Kidney glomerular epithelial cell (primary cell): ENCODE measurements at regions not wholly inside any gene's neighbourhood (a gene's known extent, or its start where the extent isn't known, plus 50 kb on each side); places are given as distances from the start of the nearest gene placed in this dataset.

Source experiments
- DNase-seq: peaks from one replicate; lab custom pipeline; 2025; lab: John Stamatoyannopoulos, UW

DNA sequence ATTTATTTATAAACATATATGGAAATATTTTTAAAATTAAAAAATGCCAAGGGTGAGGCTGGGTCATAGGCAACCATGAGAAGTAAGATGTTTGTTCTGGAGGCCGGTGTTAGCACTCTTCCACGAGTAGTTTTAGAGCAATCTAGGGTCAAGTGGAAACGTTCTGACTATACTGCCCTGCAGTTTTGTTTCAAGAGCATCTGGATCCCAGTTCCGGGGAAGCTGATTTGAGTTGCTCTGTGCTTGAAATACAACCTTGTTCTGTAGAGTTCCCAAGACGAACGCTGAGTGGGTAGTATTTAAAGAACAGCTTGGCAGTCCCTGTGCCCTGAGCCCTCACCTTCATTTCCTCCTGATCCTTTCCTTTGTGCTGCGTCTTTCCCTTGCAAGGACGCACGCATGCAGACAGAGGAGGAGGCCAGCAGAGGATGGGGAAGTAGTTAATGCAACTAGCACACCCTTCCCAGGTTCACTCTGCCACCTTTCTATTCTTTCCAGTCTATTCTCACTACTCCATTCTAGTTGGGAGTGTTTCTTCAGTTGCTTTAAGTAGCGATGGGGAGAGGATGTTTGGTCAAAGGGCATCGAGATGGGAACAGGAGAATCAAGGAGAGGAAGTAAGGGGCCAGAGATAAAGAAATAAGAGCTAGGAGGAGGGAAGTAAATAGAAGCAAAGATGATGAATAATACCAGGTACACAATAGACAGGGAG is 68.3 kb upstream of the ZSWIM6 start:
- no peak for DNase-seq

DNA sequence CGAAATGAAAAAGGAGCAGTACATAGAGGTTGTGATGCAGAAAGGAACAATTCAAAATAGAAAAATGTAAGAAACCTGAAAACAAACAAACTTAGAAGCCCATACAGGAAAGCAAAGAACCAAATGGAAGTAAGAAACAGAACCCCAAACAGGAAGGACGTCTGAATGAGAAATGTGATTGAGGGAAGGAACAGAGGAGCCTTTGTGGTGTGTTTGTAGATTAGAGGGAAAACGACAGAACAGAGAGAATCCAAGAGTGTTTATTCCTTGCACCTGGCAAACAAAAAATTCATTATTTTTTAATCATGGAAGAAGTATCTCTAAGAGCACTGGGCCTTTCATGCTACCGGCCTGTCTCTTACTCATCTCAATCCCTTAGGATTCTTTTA is 67.8 kb upstream of the ZSWIM6 start:
- DNase-seq: no peak

DNA sequence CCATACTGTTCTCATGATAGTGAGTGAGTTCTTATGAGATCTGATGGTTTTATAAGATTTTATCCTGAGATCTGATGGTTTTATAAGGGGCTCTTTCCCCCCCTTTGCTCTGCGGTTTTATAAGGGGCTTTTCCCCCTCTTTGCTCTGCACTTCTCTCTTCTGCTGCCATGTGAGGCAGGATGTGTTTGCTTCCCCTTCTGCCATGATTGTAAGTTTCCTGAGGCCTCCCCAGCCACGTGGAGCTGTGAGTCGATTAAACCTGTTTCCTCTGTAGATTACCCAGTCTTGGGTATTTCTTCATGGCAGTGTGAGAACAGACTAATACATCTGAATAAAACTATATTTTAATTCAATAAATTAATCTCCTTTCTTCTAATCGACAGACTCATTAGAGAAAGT is 64.9 kb upstream of the ZSWIM6 start:
- DNase-seq: no peak

DNA sequence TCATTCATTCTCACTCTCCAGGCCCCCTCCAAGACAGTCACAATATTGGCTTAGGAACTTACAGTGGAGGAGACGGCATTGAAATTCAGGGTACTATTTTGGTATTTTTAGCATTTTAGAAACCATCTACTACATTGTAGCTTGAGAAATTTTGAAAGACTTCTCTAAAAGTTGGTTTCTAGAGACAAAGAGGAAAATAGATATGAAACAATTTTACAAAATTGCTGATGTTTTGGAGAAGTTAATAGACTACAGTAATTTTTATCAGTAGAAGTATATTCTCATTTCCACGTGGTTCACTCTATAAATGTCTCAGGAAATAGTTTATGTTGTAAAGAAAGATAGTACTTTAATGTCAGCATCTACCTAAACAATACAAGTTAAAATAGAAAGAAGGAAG is 63.2 kb upstream of the ZSWIM6 start:
- DNase-seq: no peak

DNA sequence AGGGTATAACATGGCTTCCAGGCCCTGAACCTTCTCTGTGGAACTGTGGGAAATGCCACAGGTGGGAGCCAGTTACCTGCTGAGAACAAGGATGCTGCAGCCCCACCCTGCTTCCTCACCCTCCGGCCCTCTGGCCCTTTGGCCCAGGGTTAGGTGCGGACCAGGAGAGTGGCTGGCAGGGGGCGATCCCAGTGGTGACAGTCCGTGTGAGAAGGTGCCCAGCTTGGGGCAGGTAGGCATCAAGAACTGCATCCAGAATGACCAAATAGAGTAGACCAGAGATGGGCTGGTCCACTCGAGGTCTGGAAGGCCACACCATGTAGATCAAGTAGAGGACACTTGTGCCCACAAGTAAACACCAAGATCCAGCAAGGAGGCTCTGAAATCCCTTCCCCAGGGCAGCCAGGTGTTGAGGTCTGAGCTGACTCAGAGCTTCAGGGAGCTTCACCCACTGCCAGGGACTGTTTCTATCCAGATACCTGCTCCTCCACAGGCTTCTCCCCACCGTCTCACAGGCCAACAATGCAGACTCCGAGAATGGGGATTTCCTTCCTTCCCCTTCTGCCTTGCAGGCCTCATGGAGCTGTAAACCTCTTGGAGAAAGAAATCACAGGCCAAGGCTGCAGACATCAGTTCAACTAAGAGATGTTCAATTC is 61.4 kb upstream of the ZSWIM6 start:
- no peak for DNase-seq

DNA sequence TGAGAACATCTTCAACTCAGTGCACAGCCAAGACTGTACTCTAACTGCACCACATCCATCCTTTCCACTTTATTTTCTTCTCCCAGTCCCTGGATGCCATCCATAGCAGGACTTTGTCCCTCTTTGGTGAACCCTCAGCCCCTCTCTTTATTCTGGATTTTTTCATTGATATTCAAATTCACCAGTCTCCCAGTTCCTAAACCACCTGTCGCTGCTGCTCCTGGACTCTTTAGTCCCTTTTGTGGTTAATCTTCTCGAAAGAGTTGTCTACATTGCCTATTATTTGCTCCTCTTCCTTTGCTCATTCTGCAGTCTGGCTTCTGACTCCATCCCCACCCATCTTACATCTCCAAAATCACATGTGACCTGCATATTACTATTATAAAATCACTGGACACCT is 59.4 kb upstream of the ZSWIM6 start:
- no peak for DNase-seq

DNA sequence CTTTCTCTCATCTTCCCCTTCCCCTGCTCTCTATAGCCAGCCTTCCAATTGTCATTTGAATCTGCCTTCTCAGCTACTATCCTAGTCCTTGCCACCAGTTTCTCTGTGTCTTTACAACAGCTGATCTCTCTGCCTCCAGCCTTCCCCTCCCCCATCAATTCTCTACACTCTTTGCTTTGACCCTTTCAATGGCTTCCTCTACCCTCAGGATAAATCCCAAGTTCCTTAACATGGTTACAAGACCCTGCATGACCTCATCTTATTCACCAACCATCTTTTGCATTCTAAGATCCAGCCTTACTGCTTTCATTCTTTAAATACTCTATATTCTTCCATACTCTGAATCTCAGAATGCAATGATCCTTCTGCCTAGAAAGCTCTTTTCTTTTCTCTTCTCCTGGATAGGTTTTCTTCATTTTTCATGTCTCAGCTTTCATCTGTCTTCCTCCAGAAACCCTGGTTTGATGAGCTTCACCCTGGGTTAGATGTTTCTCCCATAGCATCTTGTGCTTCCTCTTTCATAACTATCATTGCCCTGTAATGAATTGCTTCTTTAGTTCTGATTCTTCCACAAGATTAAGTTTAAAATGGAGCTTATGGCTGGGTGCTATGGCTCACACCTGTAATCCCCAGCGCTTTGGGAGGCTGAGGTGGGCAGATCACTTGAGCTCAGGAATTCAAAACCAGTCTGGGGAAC is 58.6 kb upstream of the ZSWIM6 start:
- DNase-seq: no peak

DNA sequence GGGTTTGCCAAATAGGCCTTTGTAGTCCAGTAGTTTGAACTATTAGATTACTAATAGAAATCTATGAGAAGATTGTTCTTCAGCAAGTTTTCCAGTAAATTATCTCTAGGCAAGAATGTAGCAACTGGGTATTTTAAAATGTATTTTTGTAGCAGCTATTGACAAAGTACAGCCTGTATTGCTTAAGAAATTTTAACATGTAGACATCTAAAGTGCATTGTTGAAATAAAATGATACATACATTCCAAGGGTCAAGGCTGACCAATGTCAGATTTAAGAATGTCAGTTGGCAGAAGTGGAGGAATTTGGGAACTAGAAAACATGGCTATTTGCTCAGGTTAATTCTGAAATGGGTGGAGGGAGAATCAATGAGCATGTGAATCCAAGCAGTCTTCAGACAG is 57.5 kb upstream of the ZSWIM6 start:
- no peak for DNase-seq

DNA sequence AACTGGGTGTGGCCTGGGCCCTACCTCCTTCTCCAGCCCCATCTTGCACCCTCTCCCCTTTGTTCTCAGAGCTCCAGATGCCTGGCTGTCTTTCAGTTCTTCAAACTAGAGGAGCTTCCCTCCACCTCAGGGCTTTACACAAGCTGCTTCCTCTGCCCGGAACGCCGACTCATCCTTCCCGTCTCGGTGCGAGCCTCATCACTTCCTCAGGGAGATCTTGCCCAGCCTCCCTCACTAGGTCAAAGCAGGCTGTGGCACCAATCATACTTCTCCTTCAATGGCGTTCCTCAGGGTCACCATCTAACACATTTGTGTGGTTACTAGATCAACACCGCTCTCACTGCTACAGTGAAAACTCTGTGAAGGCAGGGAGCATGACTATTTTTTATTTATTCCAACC is 56.2 kb upstream of the ZSWIM6 start:
- DNase-seq: no peak

DNA sequence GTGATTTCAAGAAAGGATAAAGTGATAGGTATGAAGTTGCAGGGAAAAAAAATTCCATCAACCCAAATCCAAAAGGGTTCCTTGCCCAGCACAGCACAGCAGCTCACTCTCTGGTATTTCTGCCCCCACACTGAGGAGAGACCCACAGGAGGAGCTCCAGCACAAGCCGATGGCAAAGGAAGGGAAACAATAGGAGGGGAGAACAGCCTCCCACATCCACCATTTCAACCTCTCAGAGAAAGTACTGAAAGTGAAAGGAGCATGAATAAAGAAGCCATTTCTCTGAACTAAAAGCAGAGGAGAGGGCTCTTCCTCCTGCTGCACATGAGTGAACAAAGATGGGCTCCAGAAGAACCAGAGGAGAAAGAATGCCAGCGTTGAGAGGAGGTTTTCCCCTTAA is 54.9 kb upstream of the ZSWIM6 start:
- DNase-seq: no peak

DNA sequence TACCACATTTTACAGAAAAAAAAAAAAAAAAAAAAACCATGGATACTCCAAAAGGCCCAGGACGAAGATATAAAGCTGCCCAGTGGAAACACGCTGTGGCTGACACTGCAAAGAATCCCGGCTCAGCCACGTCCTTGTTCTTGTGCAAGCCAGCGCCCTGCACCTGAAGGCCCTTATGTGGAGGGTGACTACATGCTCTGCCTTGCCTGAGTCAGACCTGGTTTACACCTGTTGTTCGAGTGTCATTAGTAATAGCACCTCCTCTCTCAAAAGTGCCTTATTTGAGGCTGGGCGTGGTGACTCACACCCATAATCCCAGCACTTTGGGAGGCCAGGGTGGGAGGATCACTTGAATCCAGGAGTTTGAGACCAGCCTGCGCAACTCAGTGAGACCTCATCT is 54.3 kb upstream of the ZSWIM6 start:
- no peak for DNase-seq

DNA sequence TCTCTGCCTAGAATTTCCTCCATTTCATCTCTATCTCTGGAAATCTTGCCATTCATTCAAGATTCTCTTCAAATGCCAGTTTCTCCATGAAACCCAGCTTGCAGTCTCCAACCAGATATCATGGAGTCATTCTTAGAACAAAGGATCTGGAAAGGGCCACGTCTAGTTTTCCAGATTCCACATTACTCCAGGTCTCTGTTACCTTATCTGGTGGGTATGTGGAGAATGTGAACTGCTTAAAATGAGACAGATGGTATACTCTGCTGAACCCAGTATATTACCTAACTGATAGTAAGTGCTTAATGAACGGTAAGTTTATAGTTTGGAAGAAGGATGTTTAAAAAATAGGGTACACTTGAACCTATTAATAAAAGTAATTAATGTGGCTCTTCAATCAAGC is 52.3 kb upstream of the ZSWIM6 start:
- peak; percentile 60 for DNase-seq

DNA sequence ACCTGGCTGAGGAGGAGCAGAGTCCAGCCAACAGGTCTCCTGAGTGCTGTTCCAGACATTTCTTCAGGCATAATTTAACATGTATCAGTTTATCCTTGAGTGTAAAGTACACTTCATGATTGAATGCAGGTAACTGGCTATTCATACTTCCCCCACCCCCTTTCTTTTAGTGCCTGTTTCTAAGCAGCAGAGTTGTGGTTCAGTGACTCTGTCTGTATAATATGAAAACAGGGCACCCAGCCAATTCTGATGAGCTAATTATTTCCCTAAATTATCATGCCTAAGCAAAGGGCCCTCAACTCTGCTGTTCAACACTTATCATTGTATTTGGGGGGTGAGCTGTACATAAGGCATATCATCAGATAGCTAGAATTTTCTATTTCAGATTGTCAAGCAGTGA is 51.9 kb upstream of the ZSWIM6 start:
- peak; percentile 87 for DNase-seq

DNA sequence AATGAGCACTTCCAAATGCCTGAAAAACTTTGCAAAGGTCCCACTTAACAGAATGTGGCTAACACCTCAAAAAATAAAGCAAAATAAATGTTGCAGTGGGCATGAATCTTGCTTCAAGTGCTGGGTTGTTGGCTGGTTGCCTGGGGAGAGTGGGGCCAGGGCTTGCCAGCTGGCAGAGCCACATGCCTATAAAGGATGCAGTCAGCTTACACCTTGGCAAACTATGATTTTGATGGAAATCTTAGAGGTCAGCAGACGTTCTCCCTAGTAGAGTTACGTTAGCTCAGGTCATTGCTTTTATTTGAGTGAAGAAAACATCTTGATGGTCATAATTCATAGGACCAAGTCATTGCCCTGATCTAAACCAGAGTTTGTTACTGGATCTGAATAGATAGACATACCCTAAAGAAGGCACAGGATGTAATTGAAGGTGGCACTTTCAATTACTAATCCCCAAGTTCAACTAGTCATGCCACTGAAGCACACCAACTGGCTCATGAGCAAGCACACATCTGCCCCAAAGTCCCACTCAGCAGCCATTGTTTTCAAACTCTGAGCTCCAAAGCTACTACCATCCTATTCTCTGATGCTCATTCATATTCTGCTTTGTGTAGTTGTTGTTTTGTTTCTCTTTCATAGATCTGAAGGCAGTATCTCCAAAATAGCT is 51.2 kb upstream of the ZSWIM6 start:
- DNase-seq: no peak

DNA sequence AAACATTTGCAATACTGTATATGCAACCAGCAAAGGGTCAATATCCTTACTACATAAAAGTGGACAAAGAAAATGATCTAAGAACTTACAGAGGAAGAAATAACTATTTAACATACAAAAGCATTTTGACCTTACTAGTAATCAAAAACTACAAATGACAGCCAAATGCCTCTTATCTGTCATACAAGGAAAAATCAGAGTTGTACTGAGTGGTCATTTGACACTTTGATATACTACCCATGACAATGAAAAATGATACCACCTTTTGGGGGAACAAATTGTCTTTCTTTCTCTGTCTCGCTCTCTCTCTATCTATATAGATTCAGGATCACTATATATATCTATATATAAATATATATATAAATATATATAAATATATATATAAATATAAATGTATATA is 50.4 kb upstream of the ZSWIM6 start:
- DNase-seq: no peak
